Vagina (tissue), 2 donors: ENCODE measurements at regions not wholly inside any gene's neighbourhood (a gene's known extent, or its start where the extent isn't known, plus 50 kb on each side); places are given as distances from the start of the nearest gene placed in this dataset.

Source experiments
- DNase-seq, 2 donors: peaks; one replicate each; pipeline ENCODE4 v3.0.0-alpha.2; 2017; ENCODE audit errors: extremely low spot score in 2 of 2
- H3K27ac ChIP-seq: fragments of 200-600 bp; sonication (generic); one replicate; pipeline ENCODE4 v1.5.1; 2019
- H3K27me3 ChIP-seq: fragments of 200-600 bp; sonication (generic); one replicate; pipeline ENCODE4 v1.5.1; 2019
- H3K36me3 ChIP-seq, 2 donors: fragments of 200-600 bp; sonication (generic); one replicate each; pipeline ENCODE4 v1.5.1; 2017 to 2019
- H3K4me1 ChIP-seq: fragments of 200-600 bp; sonication (generic); one replicate; pipeline ENCODE4 v1.5.1; 2019
- H3K4me3 ChIP-seq, 2 donors: fragments of 200-600 bp; sonication (generic); 1 replicate in 1 of 2; 2 replicates in 1 of 2; pipeline ENCODE4 v1.5.1; 2016 to 2019
- H3K9me3 ChIP-seq: fragments of 200-600 bp; sonication (generic); one replicate; pipeline ENCODE4 v1.5.1; 2019
- POLR2A ChIP-seq, 2 donors: fragments of 450-650 bp; IDR thresholded peaks; one replicate each; pipeline ENCODE4 v1.6.1; 2017; ENCODE audit warnings: antibody characterized with exemption in 2 of 2, mild to moderate bottlenecking in 2 of 2, moderate library complexity in 2 of 2
- POLR2AphosphoS5 ChIP-seq, 2 donors: sonication (generic); formaldehyde crosslinking; IDR thresholded peaks; one replicate each; pipeline ENCODE4 v1.9.0; 2017; ENCODE audit warnings: antibody characterized with exemption in 2 of 2, mild to moderate bottlenecking in 2 of 2, low read depth in 1 of 2; ENCODE audit not compliant: insufficient read depth in 1 of 2
- intact Hi-C: fragments of 100-400 bp; cut with DNase I; formaldehyde crosslinking; loops from one replicate; pipeline ENCODE4 v1.15.1; 2023
- TF ChIP-seq, protein P1 (sequence below), 3 experiments: fragments of 450-650 bp in 2 of 3; fragments of 200-600 bp in 1 of 3; sonication (generic) in 1 of 3; IDR thresholded peaks; one replicate each; pipeline ENCODE4 v1.5.1; 2017 to 2019; ENCODE audit warnings: antibody characterized with exemption in 3 of 3, mild to moderate bottlenecking in 2 of 3, moderate library complexity in 2 of 3

DNA sequence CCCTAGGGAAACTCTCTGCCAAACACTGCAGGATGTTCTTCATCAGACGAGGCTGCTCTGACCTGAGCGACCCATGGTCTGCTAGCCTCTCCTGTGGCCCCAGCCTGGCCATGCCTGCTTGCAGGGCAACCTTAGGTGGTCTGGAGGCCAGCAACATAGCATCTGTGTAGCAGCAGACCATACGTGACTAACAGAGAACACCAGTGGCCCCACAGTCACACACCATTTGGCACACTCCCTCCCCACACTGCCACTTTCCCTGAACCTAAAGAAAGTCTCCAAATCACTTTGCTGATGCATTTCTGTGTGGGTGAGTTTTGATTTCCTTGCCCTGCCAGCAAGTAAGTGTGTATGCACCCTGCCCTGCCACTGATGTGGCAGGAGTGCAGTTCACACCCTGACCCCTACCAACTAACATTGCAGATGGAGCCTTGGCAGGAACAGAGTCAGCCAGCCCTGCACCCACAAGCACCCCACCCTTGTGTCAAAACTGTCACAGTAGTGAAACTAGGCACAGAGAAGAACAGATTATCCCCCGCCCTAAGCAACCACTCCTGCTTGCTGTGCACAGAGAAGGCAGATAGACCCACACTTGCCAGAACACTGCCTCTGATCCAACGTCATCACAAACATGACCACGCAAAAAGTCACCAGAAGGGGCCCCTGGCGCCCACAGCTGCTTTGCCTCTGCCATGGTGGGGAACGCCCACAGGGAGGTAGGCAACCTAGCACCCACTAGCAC is 249.1 kb downstream of the SPIN4 start:
- intact Hi-C loops, result no loop called here
- Histone ChIP-seq H3K27ac (no peak overlapping the region), H3K36me3 (no peaks in the 10 kb centered on the region), H3K4me3 (no peak overlapping the region), H3K4me1 (no peaks in the 10 kb centered on the region), H3K27me3 (no peaks in the 10 kb centered on the region), H3K9me3 (no peaks in the 10 kb centered on the region)
- TF ChIP-seq POLR2A (IDR thresholded peaks at IDR 0.05) (no peak), POLR2AphosphoS5 (IDR thresholded peaks at IDR 0.05; ENCODE audit: insufficient read depth in 1 of 2, low read depth in 1 of 2) (no peak)
- TF ChIP-seq, protein P1, sequence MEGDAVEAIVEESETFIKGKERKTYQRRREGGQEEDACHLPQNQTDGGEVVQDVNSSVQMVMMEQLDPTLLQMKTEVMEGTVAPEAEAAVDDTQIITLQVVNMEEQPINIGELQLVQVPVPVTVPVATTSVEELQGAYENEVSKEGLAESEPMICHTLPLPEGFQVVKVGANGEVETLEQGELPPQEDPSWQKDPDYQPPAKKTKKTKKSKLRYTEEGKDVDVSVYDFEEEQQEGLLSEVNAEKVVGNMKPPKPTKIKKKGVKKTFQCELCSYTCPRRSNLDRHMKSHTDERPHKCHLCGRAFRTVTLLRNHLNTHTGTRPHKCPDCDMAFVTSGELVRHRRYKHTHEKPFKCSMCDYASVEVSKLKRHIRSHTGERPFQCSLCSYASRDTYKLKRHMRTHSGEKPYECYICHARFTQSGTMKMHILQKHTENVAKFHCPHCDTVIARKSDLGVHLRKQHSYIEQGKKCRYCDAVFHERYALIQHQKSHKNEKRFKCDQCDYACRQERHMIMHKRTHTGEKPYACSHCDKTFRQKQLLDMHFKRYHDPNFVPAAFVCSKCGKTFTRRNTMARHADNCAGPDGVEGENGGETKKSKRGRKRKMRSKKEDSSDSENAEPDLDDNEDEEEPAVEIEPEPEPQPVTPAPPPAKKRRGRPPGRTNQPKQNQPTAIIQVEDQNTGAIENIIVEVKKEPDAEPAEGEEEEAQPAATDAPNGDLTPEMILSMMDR (IDR thresholded peaks at IDR 0.05), result no peak
- no peak for DNase-seq

DNA sequence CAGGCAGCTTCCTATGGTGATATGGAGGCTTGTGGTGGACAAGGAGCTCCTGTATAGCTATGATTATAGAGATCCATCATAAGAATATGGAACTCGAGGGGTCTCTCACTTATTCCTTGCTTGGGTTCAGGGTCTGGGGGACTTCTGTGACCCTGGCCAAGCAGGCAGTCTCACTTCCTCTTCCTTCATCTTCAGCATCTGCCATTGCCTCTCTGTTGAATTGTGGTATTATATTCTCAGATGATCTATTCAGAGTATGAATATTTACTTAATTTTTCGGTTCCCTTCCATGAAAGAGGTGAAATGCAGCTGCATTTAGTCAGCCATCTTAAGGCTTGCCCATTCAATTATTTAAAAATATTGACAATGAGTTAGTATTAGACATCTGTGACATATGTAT is 292.9 kb downstream of the SPIN4 start:
- H3K27me3 ChIP-seq, result no peaks in the 10 kb centered on the region
- TF ChIP-seq, protein P1 (IDR thresholded peaks at IDR 0.05), result no peak
- no peak for TF ChIP-seq POLR2AphosphoS5 (IDR thresholded peaks at IDR 0.05; ENCODE audit: insufficient read depth in 1 of 2, low read depth in 1 of 2)
- H3K9me3 ChIP-seq, result no peaks in the 10 kb centered on the region
- H3K4me3 ChIP-seq, result no peak overlapping the region
- H3K36me3 ChIP-seq, result no peaks in the 10 kb centered on the region
- intact Hi-C loops, result no loop called here
- no peak overlapping the region for H3K27ac ChIP-seq
- no peaks in the 10 kb centered on the region for H3K4me1 ChIP-seq
- no peak for DNase-seq

DNA sequence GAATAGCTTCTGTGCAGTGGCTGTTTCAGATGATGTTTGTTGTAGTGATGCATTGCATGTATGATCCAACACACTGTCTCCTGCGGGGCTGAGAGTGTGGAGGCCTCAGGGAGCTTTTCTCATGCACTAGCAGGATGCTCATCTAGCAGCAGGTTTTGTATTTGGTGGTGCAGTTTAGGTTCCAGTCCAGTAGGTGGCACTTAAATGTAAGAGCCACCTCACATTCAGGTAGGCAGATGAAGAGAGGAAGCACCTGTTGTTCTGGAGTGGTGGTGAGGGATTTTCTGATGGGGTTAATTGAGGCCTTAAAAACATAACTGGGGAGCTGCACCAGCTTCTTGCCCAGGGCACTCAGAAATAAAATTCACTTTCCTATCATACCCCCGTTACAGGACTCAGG is 300.9 kb downstream of the SPIN4 start:
- intact Hi-C loops, result no loop called here
- no peak for DNase-seq
- Histone ChIP-seq H3K36me3 (no peaks in the 10 kb centered on the region), H3K27me3 (no peaks in the 10 kb centered on the region), H3K4me3 (no peak overlapping the region), H3K27ac (no peak overlapping the region), H3K4me1 (no peaks in the 10 kb centered on the region), H3K9me3 (no peaks in the 10 kb centered on the region)
- TF ChIP-seq POLR2A (IDR thresholded peaks at IDR 0.05) (no peak), POLR2AphosphoS5 (IDR thresholded peaks at IDR 0.05; ENCODE audit: insufficient read depth in 1 of 2, low read depth in 1 of 2) (no peak)
- TF ChIP-seq, protein P1 (IDR thresholded peaks at IDR 0.05), result no peak

DNA sequence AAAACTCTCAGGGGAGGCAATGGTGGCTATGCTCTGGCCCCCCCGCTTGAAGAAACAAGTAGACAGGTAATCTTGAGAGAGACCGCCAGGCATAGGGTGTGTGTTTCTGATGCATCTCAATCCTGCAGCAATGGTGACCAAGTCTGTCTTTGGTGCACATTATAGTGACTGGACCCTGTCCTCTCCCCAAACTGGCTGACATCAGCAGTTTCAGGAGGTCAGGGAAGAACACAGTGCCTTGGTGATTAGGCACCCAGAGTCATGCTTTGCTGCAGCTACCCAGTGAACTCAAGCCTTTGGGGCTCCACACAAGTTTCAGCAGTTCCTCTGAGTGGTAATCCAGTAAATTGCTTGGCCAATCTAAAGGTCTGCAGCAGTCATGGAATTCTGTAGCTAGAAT is 318.3 kb downstream of the SPIN4 start:
- no peaks in the 10 kb centered on the region for H3K27me3 ChIP-seq
- H3K36me3 ChIP-seq, result no peaks in the 10 kb centered on the region
- H3K27ac ChIP-seq, result no peak overlapping the region
- H3K9me3 ChIP-seq, result no peaks in the 10 kb centered on the region
- H3K4me1 ChIP-seq, result no peaks in the 10 kb centered on the region
- no peak overlapping the region for H3K4me3 ChIP-seq
- DNase-seq, result no peak
- no peak for TF ChIP-seq POLR2AphosphoS5 (IDR thresholded peaks at IDR 0.05; ENCODE audit: insufficient read depth in 1 of 2, low read depth in 1 of 2)
- TF ChIP-seq, protein P1 (IDR thresholded peaks at IDR 0.05), result no peak
- TF ChIP-seq POLR2A (IDR thresholded peaks at IDR 0.05), result no peak
- intact Hi-C loops, result no loop called here

DNA sequence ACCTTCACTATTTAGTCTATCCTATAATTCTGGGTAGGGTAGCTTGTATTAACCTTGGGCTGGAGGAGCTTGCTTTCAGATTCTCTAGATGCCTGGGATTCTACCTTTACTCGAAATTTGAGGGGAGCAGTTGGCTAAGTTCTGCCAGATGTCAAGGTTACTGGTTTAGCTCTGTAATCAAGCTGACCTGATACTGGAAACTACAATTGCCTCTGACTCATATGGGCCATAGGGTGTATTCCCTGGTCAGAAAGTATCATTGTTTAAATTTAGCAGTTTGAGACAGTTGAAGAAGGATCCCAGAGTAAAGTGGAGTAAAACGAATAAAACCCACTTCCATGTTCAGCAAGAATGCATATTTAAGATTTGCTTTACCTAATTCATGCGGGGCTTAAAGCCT is 337.6 kb downstream of the SPIN4 start:
- no peak overlapping the region for H3K4me3 ChIP-seq
- H3K36me3 ChIP-seq, result no peaks in the 10 kb centered on the region
- no peaks in the 10 kb centered on the region for H3K9me3 ChIP-seq
- H3K4me1 ChIP-seq, result no peaks in the 10 kb centered on the region
- intact Hi-C loops, result no loop called here
- no peak for DNase-seq
- TF ChIP-seq, protein P1 (IDR thresholded peaks at IDR 0.05), result no peak
- TF ChIP-seq POLR2AphosphoS5 (IDR thresholded peaks at IDR 0.05; ENCODE audit: insufficient read depth in 1 of 2, low read depth in 1 of 2) (no peak), POLR2A (IDR thresholded peaks at IDR 0.05) (no peak)
- no peak overlapping the region for H3K27ac ChIP-seq
- no peaks in the 10 kb centered on the region for H3K27me3 ChIP-seq
